ENCODE measurements at regions not wholly inside any gene's neighbourhood (a gene's known extent, or its start where the extent isn't known, plus 50 kb on each side); places are given as distances from the start of the nearest gene placed in this dataset.
"Not testable (repeated sequence)": the region's sequence is repeated elsewhere in the genome, so short reads cannot be mapped to it uniquely, and the experiment has no call there.

DNA sequence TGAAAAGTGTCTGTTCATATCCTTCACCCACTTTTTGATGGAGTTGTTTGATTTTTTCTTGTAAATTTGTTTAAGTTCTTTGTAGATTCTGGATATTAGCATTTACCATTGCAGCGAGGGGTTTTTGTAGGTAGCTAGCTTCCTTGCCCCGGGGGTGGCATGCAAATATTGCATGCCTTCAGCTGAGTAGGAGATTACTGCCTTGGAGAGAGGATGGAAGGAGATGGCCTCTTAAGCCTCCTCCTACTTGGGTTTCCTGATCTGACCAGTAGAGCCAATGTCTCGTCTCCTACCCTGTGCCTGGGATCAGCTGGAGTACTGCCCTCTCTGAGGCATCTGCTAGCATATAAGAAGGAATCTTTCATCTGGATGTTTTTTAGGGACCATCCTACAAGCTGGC, 134.4 kb upstream of the CCND2 start:
- H3K27ac ChIP-seq (ENCODE audit: insufficient read depth, low read depth, low read length): no peak overlapping the region
- FAIRE-seq: no peak
- H3K79me2 ChIP-seq (ENCODE audit: control insufficient read depth, insufficient read depth, low read length): no peaks in the 10 kb centered on the region
- H2AFZ ChIP-seq (ENCODE audit: low read depth, low read length): no peak overlapping the region
- ChIA-PET CTCF (interaction anchor here (1.3 kb wide), 1 partner anchor 138 kb away, joined by 5 read pairs; no protein-coding TSS in a partner anchor), POLR2A (no interaction called here)
- no peak for DNase-seq (ENCODE audit: low read depth, low spot score)
- no peaks in the 10 kb centered on the region for H3K4me1 ChIP-seq (ENCODE audit: control insufficient read depth, extremely low read depth, insufficient read depth, low read length)
- H3K36me3 ChIP-seq (ENCODE audit: control insufficient read depth in 2 of 2, extremely low read depth in 1 of 2, insufficient read depth in 2 of 2, low read length in 2 of 2): no peaks in the 10 kb centered on the region
- no peak overlapping the region for H3K4me2 ChIP-seq (ENCODE audit: insufficient read depth, low read length)
- intact Hi-C loops (cut with micrococcal nuclease) (no loop called here), dilution Hi-C loops (cut with MboI; ENCODE audit: extremely low pct_ligation_motif_present, low sequenced_read_pairs) (no loop called here)
- H3K9me1 ChIP-seq (replicated peaks; ENCODE audit: control insufficient read depth, extremely low read depth, insufficient read depth, low read length): no peaks in the 10 kb centered on the region
- no TSS peak for BruUV-seq (replicated peaks)
- H3K9ac ChIP-seq (replicated peaks; ENCODE audit: extremely low read depth, insufficient read depth, low read length): no peak overlapping the region
- no peaks in the 10 kb centered on the region for H3K9me3 ChIP-seq (replicated peaks; ENCODE audit: control insufficient read depth, insufficient read depth, low read length)
- TF ChIP-seq, protein P1, sequence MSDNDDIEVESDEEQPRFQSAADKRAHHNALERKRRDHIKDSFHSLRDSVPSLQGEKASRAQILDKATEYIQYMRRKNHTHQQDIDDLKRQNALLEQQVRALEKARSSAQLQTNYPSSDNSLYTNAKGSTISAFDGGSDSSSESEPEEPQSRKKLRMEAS (IDR thresholded peaks at IDR 0.05; ENCODE audit: insufficient read depth, insufficient read length): no peak
- TF ChIP-seq, protein P2, sequence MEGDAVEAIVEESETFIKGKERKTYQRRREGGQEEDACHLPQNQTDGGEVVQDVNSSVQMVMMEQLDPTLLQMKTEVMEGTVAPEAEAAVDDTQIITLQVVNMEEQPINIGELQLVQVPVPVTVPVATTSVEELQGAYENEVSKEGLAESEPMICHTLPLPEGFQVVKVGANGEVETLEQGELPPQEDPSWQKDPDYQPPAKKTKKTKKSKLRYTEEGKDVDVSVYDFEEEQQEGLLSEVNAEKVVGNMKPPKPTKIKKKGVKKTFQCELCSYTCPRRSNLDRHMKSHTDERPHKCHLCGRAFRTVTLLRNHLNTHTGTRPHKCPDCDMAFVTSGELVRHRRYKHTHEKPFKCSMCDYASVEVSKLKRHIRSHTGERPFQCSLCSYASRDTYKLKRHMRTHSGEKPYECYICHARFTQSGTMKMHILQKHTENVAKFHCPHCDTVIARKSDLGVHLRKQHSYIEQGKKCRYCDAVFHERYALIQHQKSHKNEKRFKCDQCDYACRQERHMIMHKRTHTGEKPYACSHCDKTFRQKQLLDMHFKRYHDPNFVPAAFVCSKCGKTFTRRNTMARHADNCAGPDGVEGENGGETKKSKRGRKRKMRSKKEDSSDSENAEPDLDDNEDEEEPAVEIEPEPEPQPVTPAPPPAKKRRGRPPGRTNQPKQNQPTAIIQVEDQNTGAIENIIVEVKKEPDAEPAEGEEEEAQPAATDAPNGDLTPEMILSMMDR (IDR thresholded peaks at IDR 0.05; ENCODE audit: extremely low read depth in 1 of 2, insufficient read depth in 1 of 2, low read depth in 1 of 2, low read length in 2 of 2): no peak
- TF ChIP-seq EZH2 (IDR thresholded peaks at IDR 0.05; ENCODE audit: borderline replicate concordance, low read depth, low read length, severe bottlenecking): no peak
- TF ChIP-seq FOS (IDR thresholded peaks at IDR 0.05; ENCODE audit: borderline replicate concordance, insufficient read depth, low read length): no peak
- no peak for TF ChIP-seq POLR2A (IDR thresholded peaks at IDR 0.05; ENCODE audit: low read depth, low read length)
- no peak for TF ChIP-seq GATA2 (IDR thresholded peaks at IDR 0.05; ENCODE audit: insufficient read depth, insufficient read length, low read depth, low read length)
- TF ChIP-seq JUN (IDR thresholded peaks at IDR 0.05; ENCODE audit: borderline replicate concordance, insufficient read depth, insufficient read length, low read depth): no peak
- no peak for TF ChIP-seq POLR2AphosphoS5 (IDR thresholded peaks at IDR 0.05; ENCODE audit: insufficient read depth, low read depth, low read length)
- H4K20me1 ChIP-seq (replicated peaks; ENCODE audit: control insufficient read depth, extremely low read depth, insufficient read depth, low read length): no peaks in the 10 kb centered on the region
- H3K27me3 ChIP-seq (ENCODE audit: control insufficient read depth in 2 of 2, insufficient read depth in 2 of 2, low read length in 2 of 2): no peaks in the 10 kb centered on the region
- H3K4me3 ChIP-seq (replicated peaks in 1 of 3; ENCODE audit: insufficient read depth in 1 of 3, low read depth in 1 of 3, low read length in 3 of 3): no peak overlapping the region

DNA sequence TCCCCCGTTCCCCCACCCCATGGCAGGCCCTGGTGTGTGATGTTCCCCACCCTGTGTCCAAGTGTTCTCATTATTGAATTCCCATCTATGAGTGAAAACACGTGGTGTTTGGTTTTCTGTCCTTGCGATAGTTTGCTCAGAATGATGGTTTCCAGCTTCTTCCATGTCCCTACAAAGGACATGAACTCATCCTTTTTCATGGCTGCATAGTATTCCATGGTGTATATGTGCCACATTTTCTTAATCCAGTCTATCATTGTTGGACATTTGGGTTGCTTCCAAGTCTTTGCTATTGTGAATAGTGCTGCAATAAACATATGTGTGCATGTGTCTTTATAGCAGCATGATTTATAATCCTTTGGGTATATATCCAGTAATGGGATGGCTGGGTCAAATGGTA, 135.0 kb upstream of the CCND2 start:
- H3K4me1 ChIP-seq (ENCODE audit: control insufficient read depth, extremely low read depth, insufficient read depth, low read length); DNase-seq (ENCODE audit: low read depth, low spot score); BruUV-seq (replicated peaks); CTCF ChIA-PET; H3K4me2 ChIP-seq (ENCODE audit: insufficient read depth, low read length); H4K20me1 ChIP-seq (replicated peaks; ENCODE audit: control insufficient read depth, extremely low read depth, insufficient read depth, low read length); H2AFZ ChIP-seq (ENCODE audit: low read depth, low read length); H3K36me3 ChIP-seq (ENCODE audit: control insufficient read depth in 2 of 2, extremely low read depth in 1 of 2, insufficient read depth in 2 of 2, low read length in 2 of 2); H3K27me3 ChIP-seq (ENCODE audit: control insufficient read depth in 2 of 2, insufficient read depth in 2 of 2, low read length in 2 of 2); H3K79me2 ChIP-seq (ENCODE audit: control insufficient read depth, insufficient read depth, low read length); H3K9me3 ChIP-seq (replicated peaks; ENCODE audit: control insufficient read depth, insufficient read depth, low read length); H3K9ac ChIP-seq (replicated peaks; ENCODE audit: extremely low read depth, insufficient read depth, low read length); H3K4me3 ChIP-seq (replicated peaks in 1 of 3; ENCODE audit: insufficient read depth in 1 of 3, low read depth in 1 of 3, low read length in 3 of 3); POLR2A ChIA-PET; FAIRE-seq; dilution Hi-C loops (cut with MboI; ENCODE audit: extremely low pct_ligation_motif_present, low sequenced_read_pairs); intact Hi-C loops (cut with micrococcal nuclease); H3K9me1 ChIP-seq (replicated peaks; ENCODE audit: control insufficient read depth, extremely low read depth, insufficient read depth, low read length); H3K27ac ChIP-seq (ENCODE audit: insufficient read depth, low read depth, low read length): not testable (repeated sequence)

Data from endothelial cell of umbilical vein (primary cell).